OCI-LY1 (cell line): ENCODE measurements at regions not wholly inside any gene's neighbourhood (a gene's known extent, or its start where the extent isn't known, plus 50 kb on each side); places are given as distances from the start of the nearest gene placed in this dataset.

Experiments used
- H2AFZ ChIP-seq: fragments of 200-600 bp; sonication (generic), shearing (Covaris generic); 2 replicates; pipeline ENCODE4 v1.6.0; 2014; ENCODE audit warnings: antibody characterized with exemption, mild to moderate bottlenecking, low read length
- H3F3A ChIP-seq: fragments of 200-600 bp; sonication (generic), shearing (Covaris generic); 2 replicates; pipeline ENCODE4 v1.6.0; 2014; ENCODE audit warnings: mild to moderate bottlenecking, antibody characterized with exemption, low read length, moderate library complexity; ENCODE audit not compliant: insufficient read depth
- H3K27ac ChIP-seq: fragments of 200-600 bp; sonication (generic); 2 replicates; pipeline ENCODE4 v1.5.1; 2014; ENCODE audit warnings: low read length, mixed run types, mild to moderate bottlenecking, low read depth; ENCODE audit not compliant: poor library complexity, severe bottlenecking
- H3K27me3 ChIP-seq: fragments of 200-600 bp; sonication (generic); 2 replicates; pipeline ENCODE4 v1.6.0; 2014; ENCODE audit warnings: antibody characterized with exemption, mild to moderate bottlenecking, low read length, moderate library complexity; ENCODE audit not compliant: insufficient read depth
- H3K36me3 ChIP-seq: fragments of 200-600 bp; sonication (generic); 2 replicates; pipeline ENCODE4 v1.6.1; 2014; ENCODE audit warnings: mild to moderate bottlenecking, antibody characterized with exemption, low read length, moderate library complexity, mixed read lengths; ENCODE audit not compliant: insufficient read depth
- H3K4me1 ChIP-seq: fragments of 200-600 bp; sonication (generic); 2 replicates; pipeline ENCODE4 v1.5.1; 2014; ENCODE audit warnings: mild to moderate bottlenecking, low read length, moderate library complexity; ENCODE audit not compliant: insufficient read depth, severe bottlenecking
- H3K4me2 ChIP-seq: fragments of 200-600 bp; sonication (generic), shearing (Covaris generic); 2 replicates; pipeline ENCODE4 v1.6.1; 2014; ENCODE audit warnings: low read length
- H3K4me3 ChIP-seq: fragments of 200-600 bp; sonication (generic); 2 replicates; pipeline ENCODE4 v1.5.1; 2014; ENCODE audit warnings: low read length, low read depth, mild to moderate bottlenecking, mixed read lengths; ENCODE audit not compliant: poor library complexity, severe bottlenecking
- H3K79me2 ChIP-seq: fragments of 200-600 bp; shearing (Covaris generic); 2 replicates; pipeline ENCODE4 v1.6.1; 2016; ENCODE audit warnings: mixed run types, low read length, mixed read lengths; ENCODE audit not compliant: insufficient read depth
- H3K9ac ChIP-seq: fragments of 200-600 bp; sonication (generic), shearing (Covaris generic); 2 replicates; pipeline ENCODE4 v1.6.1; 2014; ENCODE audit warnings: mild to moderate bottlenecking, low read length, mixed read lengths
- H3K9me2 ChIP-seq: fragments of 200-600 bp; sonication (generic), shearing (Covaris generic); 2 replicates; pipeline ENCODE4 v1.6.1; 2014; ENCODE audit warnings: low read depth, mild to moderate bottlenecking, low read length, mixed read lengths
- H3K9me3 ChIP-seq: fragments of 200-600 bp; shearing (Covaris generic); 2 replicates; pipeline ENCODE4 v1.6.1; 2014; ENCODE audit warnings: low read length, mixed read lengths
- H4K20me1 ChIP-seq: fragments of 200-600 bp; sonication (generic), shearing (Covaris generic); 2 replicates; pipeline ENCODE4 v1.6.0; 2016; ENCODE audit warnings: mild to moderate bottlenecking, low read length; ENCODE audit not compliant: insufficient read depth
- EZH2 ChIP-seq: fragments of 200-600 bp; sonication (generic), shearing (Covaris generic); IDR thresholded peaks from 2 replicates; pipeline ENCODE4 v1.8.0; 2017; ENCODE audit warnings: borderline replicate concordance, mixed run types, mild to moderate bottlenecking, antibody characterized with exemption, low read length, moderate library complexity, mixed read lengths
- TF ChIP-seq, protein P1 (sequence below): fragments of 200-600 bp; sonication (generic), shearing (Covaris generic); IDR thresholded peaks from 2 replicates; pipeline ENCODE4 v1.5.1; 2017; ENCODE audit warnings: mild to moderate bottlenecking, antibody characterized with exemption, low read length, moderate library complexity, mixed read lengths

DNA sequence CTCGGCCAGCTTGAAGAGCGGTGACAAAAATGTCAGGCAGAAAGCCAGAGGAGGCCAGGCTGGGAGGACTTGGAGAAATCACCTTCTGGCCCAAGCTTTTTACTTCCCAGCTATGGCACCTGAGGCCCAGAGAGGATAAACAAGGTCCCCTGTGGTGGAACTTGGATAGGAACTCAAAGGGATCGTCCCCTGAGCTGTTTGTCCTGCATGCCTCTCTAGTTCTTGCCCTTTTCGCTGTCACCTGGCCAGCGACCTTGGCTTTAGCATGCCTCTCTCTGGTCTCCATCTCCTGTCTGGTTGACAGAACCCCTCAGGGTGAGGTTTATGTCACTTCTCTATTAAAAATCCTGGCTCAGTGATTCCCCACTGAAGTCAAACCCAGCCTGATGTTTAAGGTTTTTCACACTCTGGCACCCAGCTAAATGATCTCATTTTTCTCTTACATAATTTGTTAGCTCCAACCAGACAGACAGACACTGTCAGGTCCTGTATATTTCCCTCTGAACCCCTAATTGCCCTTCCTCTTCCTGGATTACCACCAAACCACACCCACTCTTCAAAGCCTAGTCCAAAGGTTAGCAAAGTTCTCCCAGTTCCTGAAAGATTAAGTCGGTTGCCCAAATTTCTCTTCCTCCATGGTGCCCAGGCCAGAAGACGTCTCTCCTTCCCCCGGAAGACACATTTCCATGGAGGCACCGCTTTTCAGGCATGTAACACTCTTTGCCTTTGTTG is 169.1 kb downstream of the FAM43A start:
- no peak overlapping the region for H3K4me3 ChIP-seq
- no peak overlapping the region for H2AFZ ChIP-seq
- 0 out of 2 replicates have a peak, but pooled peaks cover 16% of the 10 kb centered on the region for H3K27me3 ChIP-seq
- H3K27ac ChIP-seq: no peak overlapping the region
- no peaks in the 10 kb centered on the region for H3K9me2 ChIP-seq
- H4K20me1 ChIP-seq: no peaks in the 10 kb centered on the region
- H3K36me3 ChIP-seq: no peaks in the 10 kb centered on the region
- H3K4me2 ChIP-seq: no peak overlapping the region
- H3F3A ChIP-seq: no peaks in the 10 kb centered on the region
- H3K9me3 ChIP-seq: no peaks in the 10 kb centered on the region
- H3K4me1 ChIP-seq: no peaks in the 10 kb centered on the region
- TF ChIP-seq EZH2: no peak
- TF ChIP-seq, protein P1, sequence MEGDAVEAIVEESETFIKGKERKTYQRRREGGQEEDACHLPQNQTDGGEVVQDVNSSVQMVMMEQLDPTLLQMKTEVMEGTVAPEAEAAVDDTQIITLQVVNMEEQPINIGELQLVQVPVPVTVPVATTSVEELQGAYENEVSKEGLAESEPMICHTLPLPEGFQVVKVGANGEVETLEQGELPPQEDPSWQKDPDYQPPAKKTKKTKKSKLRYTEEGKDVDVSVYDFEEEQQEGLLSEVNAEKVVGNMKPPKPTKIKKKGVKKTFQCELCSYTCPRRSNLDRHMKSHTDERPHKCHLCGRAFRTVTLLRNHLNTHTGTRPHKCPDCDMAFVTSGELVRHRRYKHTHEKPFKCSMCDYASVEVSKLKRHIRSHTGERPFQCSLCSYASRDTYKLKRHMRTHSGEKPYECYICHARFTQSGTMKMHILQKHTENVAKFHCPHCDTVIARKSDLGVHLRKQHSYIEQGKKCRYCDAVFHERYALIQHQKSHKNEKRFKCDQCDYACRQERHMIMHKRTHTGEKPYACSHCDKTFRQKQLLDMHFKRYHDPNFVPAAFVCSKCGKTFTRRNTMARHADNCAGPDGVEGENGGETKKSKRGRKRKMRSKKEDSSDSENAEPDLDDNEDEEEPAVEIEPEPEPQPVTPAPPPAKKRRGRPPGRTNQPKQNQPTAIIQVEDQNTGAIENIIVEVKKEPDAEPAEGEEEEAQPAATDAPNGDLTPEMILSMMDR: no peak
- H3K9ac ChIP-seq: no peak overlapping the region
- no peaks in the 10 kb centered on the region for H3K79me2 ChIP-seq

DNA sequence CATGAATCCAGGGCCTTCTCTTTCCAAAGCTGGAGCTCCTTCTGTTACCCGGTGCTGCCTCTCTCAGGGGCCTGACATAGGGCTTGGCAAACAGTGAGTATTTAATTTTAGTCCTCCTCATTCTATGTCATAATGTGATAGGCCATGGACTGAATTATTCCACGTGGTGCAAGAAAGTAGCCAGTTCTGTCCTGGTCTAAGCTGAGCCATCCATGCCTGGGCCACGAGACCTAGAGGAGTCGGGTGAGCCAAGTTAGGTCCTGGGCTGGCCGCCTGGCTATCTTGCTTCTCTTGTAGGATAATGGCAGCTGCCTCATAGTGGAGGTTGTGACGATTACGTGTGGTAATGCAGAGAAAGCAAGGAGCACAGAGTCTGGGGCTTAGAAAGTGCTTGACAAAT is 170.6 kb downstream of the FAM43A start:
- no peak for TF ChIP-seq EZH2
- TF ChIP-seq, protein P1: no peak
- no peak overlapping the region for H3K4me2 ChIP-seq
- no peaks in the 10 kb centered on the region for H3F3A ChIP-seq
- H3K27me3 ChIP-seq: 0 out of 2 replicates have a peak, but pooled peaks cover 16% of the 10 kb centered on the region
- no peak overlapping the region for H2AFZ ChIP-seq
- no peaks in the 10 kb centered on the region for H3K9me2 ChIP-seq
- H4K20me1 ChIP-seq: no peaks in the 10 kb centered on the region
- H3K4me1 ChIP-seq: no peaks in the 10 kb centered on the region
- H3K36me3 ChIP-seq: no peaks in the 10 kb centered on the region
- H3K9me3 ChIP-seq: no peaks in the 10 kb centered on the region
- no peak overlapping the region for H3K4me3 ChIP-seq
- no peaks in the 10 kb centered on the region for H3K79me2 ChIP-seq
- no peak overlapping the region for H3K27ac ChIP-seq
- no peak overlapping the region for H3K9ac ChIP-seq

DNA sequence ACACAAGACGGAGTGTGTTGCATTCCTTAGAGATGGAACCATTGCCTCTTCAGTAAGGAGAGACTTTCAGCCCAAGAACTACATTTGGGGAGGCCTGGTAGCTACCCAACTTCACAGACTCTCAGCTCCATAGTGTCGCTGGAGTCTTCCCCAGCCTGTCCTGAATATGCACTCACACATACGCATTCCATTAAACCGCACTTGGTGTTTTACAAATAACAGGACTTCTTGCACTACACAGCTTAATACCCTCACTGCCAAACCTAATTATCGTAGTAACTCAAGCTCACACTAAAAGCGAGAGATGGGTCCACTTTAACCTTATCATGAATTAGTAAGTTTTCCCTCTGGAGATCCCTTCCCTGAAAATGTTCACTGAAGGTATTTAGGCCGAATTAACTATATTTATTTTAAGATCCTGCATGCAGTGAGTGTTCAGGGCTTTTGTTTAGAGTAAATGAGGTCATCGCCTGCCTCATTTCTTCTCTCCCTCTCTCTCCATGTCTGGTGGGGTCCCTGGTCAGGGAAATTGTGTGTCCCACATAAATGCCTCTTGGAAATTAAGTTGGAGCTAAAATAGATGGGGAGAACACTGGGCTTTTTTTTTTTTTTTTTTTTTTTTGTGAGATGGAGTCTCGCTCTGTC is 171.9 kb downstream of the FAM43A start:
- no peaks in the 10 kb centered on the region for H3K9me2 ChIP-seq
- no peaks in the 10 kb centered on the region for H3F3A ChIP-seq
- H3K27ac ChIP-seq: no peak overlapping the region
- H3K4me2 ChIP-seq: no peak overlapping the region
- no peaks in the 10 kb centered on the region for H3K36me3 ChIP-seq
- TF ChIP-seq, protein P1: no peak
- no peak for TF ChIP-seq EZH2
- H3K79me2 ChIP-seq: no peaks in the 10 kb centered on the region
- H2AFZ ChIP-seq: no peak overlapping the region
- H3K9me3 ChIP-seq: no peaks in the 10 kb centered on the region
- H3K4me1 ChIP-seq: no peaks in the 10 kb centered on the region
- 0 out of 2 replicates have a peak, but pooled peaks cover 16% of the 10 kb centered on the region for H3K27me3 ChIP-seq
- no peak overlapping the region for H3K9ac ChIP-seq
- H4K20me1 ChIP-seq: no peaks in the 10 kb centered on the region
- no peak overlapping the region for H3K4me3 ChIP-seq
